Stimulated activated naive CD8-positive, alpha-beta T cell treated with anti-CD3 and anti-CD28 coated beads, Interleukin-15, Interleukin-2, amounts not matched to agents 100 U/mL and 50 U/mL, for 24 hours (primary cell): ENCODE measurements at regions not wholly inside any gene's neighbourhood (a gene's known extent, or its start where the extent isn't known, plus 50 kb on each side); places are given as distances from the start of the nearest gene placed in this dataset.

Experiments used
- ATAC-seq: fragments of 150-1000 bp; cut with Tn5 transposase; one replicate; pipeline ENCODE4 v1.10.0; 2021
- DNase-seq: peaks from one replicate; pipeline ENCODE4 v3.0.0; 2021

DNA sequence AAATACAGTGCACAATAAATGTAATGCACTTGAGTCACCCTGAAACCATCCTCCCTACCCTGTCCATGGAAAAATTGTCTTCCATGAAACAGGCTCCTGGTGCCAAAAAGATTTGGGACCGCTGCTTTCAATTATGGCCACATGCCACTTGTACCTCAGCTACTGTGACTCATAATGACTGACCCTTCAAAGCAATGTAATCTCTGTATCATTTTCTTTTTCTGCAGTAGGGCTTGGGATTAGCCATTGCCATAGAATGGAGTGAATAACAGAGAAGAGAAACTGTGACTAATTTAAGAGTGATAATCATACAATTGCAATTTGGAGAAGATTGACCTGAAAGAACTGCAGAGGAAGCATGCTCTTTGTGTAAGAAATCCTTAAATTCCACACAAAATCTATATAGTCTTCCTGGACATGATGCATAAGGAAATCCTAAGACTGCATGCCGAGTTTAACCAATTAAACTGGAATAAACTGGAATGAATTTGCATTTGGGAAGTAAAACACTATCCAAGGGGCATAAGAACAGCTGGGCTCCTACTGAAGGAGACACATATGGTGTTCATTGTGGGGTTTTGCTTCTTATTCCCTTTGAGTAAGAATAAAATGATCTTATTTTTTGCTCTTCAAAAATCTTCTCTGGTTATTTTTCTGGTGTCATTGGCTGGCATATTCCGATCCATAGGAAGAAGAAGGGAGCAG lies 59.5 kb upstream of the SLC7A1 start:
- ATAC-seq (no peak), DNase-seq (no peak)

DNA sequence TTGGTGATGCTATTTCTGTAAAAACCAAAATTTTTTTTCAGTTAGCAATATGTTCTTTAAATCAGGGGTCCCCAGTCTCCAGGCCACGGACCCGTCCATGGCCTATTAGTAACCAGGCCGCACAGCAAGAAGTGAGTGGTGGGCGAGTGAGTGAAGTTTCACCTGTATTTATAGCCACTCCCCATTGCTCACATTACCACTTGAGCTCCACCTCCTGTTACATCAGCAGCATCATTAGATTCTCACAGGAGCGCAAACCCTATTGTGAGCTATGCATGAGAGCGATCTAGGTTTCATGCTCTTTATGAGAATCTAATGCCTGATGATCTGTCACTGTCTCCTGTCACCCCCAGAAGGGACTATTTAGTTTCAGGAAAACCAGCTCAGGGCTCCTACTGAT lies 58.9 kb upstream of the SLC7A1 start:
- no peak for ATAC-seq
- no peak for DNase-seq

DNA sequence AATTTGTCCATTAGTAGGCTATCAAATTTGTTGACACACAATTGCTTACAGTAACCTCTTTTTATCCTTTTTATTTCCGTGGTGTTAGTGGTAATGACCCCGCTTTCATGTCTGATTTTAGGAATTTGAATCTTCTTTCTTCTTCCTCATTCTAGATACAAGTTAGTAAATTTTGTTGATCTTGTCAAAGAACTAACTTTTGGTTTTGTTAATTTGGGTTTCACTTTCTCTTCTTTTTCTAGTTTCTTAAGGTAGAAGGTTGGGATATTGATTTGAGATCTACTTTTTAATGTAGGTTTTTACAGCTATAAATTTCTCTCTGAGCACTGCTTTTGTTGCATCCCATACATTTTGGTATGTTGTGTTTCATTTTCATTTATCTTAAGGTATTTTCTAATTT lies 53.3 kb upstream of the SLC7A1 start:
- ATAC-seq (no peak), DNase-seq (no peak)
